Activated CD8-positive, alpha-beta memory T cell treated with anti-CD3 and anti-CD28 coated beads, Interleukin-2, amount 10 ng/mL, durations not matched to agents 7 days and 5 days (primary cell): ENCODE measurements at regions not wholly inside any gene's neighbourhood (a gene's known extent, or its start where the extent isn't known, plus 50 kb on each side); places are given as distances from the start of the nearest gene placed in this dataset.

Experiments used
- ATAC-seq: fragments of 150-1000 bp; cut with Tn5 transposase; one replicate; pipeline ENCODE4 v1.10.0; 2021; ENCODE audit warnings: moderate library complexity
- CTCF ChIA-PET: fragments of 350-600 bp; sonication (Branson Sonifier 250); formaldehyde crosslinking; loops from one replicate; lab custom pipeline; 2021; ENCODE audit warnings: antibody characterized with exemption; lab: Charles Lee
- DNase-seq: peaks from one replicate; pipeline ENCODE4 v3.0.0-alpha.2; 2020
- H3K27ac Mint-ChIP-seq: one replicate; pipeline ENCODE4 v1.8.0; 2021; ENCODE audit warnings: mild to moderate bottlenecking, mixed read lengths
- H3K27me3 Mint-ChIP-seq: one replicate; pipeline ENCODE4 v1.8.0; 2021; ENCODE audit warnings: mixed read lengths
- H3K36me3 Mint-ChIP-seq: one replicate; pipeline ENCODE4 v1.8.0; 2021; ENCODE audit warnings: mild to moderate bottlenecking, mixed read lengths
- H3K4me1 Mint-ChIP-seq: one replicate; pipeline ENCODE4 v1.8.0; 2021; ENCODE audit warnings: mixed read lengths
- H3K4me3 Mint-ChIP-seq: one replicate; pipeline ENCODE4 v1.8.0; 2021; ENCODE audit warnings: mild to moderate bottlenecking, moderate library complexity, mixed read lengths
- H3K9me3 Mint-ChIP-seq: one replicate; pipeline ENCODE4 v1.8.0; 2022; ENCODE audit warnings: low read depth, mixed read lengths

DNA sequence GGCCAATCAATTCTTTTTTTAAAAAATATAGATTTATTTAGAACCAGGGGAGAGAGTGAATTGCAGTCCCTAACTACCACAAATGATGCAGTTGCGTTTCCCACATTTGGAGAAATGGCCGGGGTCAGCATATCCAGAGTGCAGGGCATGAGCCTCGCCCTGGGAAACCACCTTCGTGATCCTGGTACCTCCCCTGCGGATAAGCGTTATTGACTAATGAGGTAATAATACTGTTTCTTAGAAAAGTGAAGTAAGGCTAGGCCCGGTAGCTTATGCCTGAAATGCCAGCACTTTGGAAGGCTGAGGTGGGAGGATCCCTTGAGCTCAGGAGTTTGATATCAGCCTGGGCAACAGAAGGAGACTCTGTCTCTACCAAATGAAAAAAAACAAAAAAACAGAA lies 111.5 kb upstream of the SLC45A1 start:
- Mint-ChIP-seq H3K4me3 (no peak overlapping the region), H3K27ac (no peak overlapping the region), H3K9me3 (no peaks in the 10 kb centered on the region), H3K27me3 (peaks cover 10% of the 10 kb centered on the region), H3K36me3 (no peaks in the 10 kb centered on the region), H3K4me1 (no peaks in the 10 kb centered on the region)
- no peak for ATAC-seq
- DNase-seq, result no peak
- CTCF ChIA-PET, result no interaction called here

DNA sequence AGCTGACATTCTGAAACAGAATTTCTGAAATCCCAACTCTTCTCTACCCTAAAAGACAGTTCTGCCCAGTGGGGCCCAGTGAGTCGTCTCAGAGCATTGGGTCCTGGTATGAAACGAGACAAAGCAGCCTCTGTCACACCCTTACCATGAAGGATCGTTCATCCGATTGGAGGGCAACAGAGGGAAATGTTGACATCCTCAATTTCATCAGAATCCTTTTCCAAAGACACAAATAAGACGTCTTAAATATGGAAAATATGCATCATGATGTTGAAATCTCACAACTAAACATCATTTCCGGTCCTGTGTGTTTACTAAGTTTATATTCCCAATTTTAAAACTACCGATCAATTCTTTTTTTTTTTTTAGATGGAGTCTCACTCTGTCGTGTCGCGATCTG lies 112.1 kb upstream of the SLC45A1 start:
- no peak for DNase-seq
- H3K27me3 Mint-ChIP-seq, result peaks cover 6% of the 10 kb centered on the region
- no peaks in the 10 kb centered on the region for H3K36me3 Mint-ChIP-seq
- H3K4me3 Mint-ChIP-seq, result no peak overlapping the region
- CTCF ChIA-PET, result no interaction called here
- H3K27ac Mint-ChIP-seq, result no peak overlapping the region
- no peaks in the 10 kb centered on the region for H3K9me3 Mint-ChIP-seq
- no peaks in the 10 kb centered on the region for H3K4me1 Mint-ChIP-seq
- ATAC-seq, result no peak

DNA sequence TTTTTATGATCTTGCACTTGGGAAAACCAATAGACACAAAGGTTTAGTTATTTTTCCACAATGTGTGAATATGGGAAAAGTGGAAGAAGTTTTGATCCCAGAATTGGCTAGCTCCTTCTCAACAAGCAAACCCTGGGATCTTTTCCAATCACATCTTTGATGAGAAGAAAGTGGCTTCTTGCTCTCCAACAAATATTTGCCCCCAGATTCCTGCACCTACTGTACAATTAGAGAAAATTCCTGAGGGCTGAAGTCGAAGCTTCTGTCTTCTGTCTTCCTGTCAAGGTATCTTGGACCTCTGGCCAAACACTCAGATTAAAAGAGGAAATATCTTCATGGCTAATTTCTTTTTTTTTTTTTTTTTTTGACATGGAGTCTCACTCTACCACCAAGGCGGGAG lies 113.1 kb upstream of the SLC45A1 start:
- no peaks in the 10 kb centered on the region for H3K27me3 Mint-ChIP-seq
- CTCF ChIA-PET, result no interaction called here
- H3K4me1 Mint-ChIP-seq, result no peaks in the 10 kb centered on the region
- H3K27ac Mint-ChIP-seq, result no peak overlapping the region
- no peaks in the 10 kb centered on the region for H3K9me3 Mint-ChIP-seq
- H3K36me3 Mint-ChIP-seq, result no peaks in the 10 kb centered on the region
- no peak overlapping the region for H3K4me3 Mint-ChIP-seq
- no peak for DNase-seq
- ATAC-seq, result no peak

DNA sequence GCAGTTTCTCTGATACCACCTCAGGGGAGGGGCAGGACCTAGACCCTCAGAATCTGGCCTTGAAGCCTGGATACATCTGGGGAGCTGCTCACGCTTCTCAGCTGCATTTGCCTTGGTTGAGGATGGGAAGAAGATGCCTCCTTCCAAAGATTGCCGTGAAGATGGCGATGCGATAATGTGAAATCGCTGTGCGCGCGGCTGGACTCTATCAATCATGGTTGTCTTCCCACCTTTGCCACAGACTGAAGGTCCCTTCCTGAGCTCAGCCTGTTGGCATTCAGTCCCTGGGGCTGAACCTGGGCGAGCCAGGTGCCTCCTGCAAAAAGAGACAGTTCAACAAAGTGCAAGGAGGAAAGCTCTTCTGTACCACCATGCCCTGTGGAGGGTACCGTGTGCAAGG lies 114.4 kb upstream of the SLC45A1 start:
- Mint-ChIP-seq H3K27me3 (no peaks in the 10 kb centered on the region), H3K36me3 (no peaks in the 10 kb centered on the region), H3K27ac (no peak overlapping the region), H3K4me3 (no peak overlapping the region), H3K4me1 (no peaks in the 10 kb centered on the region), H3K9me3 (no peaks in the 10 kb centered on the region)
- DNase-seq (no peak), ATAC-seq (no peak)
- CTCF ChIA-PET, result no interaction called here

DNA sequence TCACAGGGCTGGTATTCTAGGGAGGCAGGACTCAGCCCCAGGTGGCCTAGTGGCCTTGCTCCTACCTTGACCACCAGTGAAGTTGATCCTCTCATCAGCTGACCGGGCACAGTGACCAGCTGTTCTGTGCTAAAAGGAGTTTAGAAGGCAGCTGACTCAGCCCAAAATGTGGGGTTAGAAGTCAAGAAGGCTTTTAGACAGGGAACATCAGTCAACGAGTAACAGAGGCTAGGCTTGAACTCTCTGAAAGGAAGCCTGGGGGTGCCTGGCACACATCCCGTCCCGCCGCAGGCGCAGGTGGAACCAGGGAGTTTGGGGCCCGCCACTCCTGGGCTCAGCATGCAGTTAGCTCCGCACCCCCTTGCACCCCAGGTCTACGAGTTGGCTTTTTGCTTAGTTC lies 114.9 kb upstream of the SLC45A1 start:
- CTCF ChIA-PET, result no interaction called here
- no peak overlapping the region for H3K4me3 Mint-ChIP-seq
- DNase-seq (no peak), ATAC-seq (no peak)
- no peaks in the 10 kb centered on the region for H3K27me3 Mint-ChIP-seq
- no peak overlapping the region for H3K27ac Mint-ChIP-seq
- peaks cover under 1% of the 10 kb centered on the region for H3K4me1 Mint-ChIP-seq
- no peaks in the 10 kb centered on the region for H3K36me3 Mint-ChIP-seq
- H3K9me3 Mint-ChIP-seq, result no peaks in the 10 kb centered on the region

DNA sequence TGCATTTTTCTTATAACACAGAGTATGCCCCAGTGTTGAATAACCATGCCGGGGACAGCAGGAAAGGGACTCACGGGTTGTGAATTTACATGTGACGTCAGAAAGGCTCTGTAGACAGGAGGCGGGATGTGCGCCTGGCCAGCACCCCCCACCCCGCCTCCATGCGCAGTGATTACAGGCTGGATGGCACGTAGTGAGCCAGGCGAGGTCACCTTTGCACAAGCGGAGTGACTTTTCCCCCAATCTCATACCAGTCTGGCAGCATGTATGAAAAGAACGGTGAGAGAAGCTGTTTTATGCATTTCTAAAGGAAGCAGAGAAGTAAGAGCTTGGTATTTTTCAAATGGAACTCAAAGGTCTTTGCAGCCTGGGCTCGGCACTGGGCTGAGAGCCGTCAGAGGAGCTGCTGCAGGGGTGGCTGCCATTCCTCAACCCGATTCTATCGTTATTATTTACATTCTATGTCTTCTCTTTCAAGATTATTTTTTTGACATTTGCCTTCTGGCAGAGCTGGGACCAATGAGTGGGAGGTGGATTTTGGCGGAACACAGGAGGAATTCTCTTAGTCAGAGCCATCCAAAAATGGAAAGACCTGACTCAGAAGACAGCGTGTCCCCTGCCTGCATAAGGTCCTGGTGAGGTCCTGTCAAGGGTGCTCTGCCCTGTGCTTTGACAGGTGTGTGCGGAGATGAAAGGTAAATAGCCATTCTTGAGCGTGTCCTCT lies 115.6 kb upstream of the SLC45A1 start:
- Mint-ChIP-seq H3K36me3 (no peaks in the 10 kb centered on the region), H3K9me3 (no peaks in the 10 kb centered on the region), H3K4me1 (peaks cover 5% of the 10 kb centered on the region), H3K4me3 (no peak overlapping the region), H3K27ac (no peak overlapping the region), H3K27me3 (no peaks in the 10 kb centered on the region)
- ATAC-seq (no peak), DNase-seq (no peak)
- CTCF ChIA-PET, result no interaction called here

DNA sequence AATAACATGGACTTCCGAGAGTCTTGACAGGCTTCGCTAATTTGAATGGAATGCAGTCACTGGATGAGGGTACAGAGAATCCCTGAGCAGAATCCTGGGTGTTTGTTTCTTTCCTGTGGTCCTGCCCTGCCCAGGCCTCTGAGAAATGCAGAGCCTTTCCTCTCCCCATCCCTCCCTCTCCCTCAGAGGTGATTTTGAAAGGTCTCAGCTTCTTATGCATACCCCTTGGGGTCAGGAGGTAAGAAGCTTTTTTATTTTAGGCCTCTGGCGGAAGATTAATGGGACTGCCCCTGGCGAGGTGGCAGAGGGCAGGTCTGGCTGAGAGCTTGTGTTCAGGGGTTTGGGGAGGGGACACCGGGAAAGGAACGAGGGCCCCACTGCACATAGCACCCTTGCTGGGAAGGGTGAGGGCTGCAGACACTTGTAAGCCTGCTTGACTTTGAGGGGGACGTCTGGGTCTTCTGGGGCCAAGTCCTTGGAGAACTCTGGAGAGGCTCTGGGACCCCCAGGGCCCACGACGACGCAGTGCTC lies 116.5 kb upstream of the SLC45A1 start:
- ATAC-seq, result no peak
- no peaks in the 10 kb centered on the region for H3K9me3 Mint-ChIP-seq
- CTCF ChIA-PET, result interaction anchor here (0.6 to 0.7 kb wide), 2 partner anchors 20 to 184 kb away, joined by 3 read pairs; no protein-coding TSS in a partner anchor
- DNase-seq, result no peak
- no peak overlapping the region for H3K27ac Mint-ChIP-seq
- H3K4me1 Mint-ChIP-seq, result peaks cover 5% of the 10 kb centered on the region
- no peaks in the 10 kb centered on the region for H3K36me3 Mint-ChIP-seq
- no peak overlapping the region for H3K4me3 Mint-ChIP-seq
- no peaks in the 10 kb centered on the region for H3K27me3 Mint-ChIP-seq

DNA sequence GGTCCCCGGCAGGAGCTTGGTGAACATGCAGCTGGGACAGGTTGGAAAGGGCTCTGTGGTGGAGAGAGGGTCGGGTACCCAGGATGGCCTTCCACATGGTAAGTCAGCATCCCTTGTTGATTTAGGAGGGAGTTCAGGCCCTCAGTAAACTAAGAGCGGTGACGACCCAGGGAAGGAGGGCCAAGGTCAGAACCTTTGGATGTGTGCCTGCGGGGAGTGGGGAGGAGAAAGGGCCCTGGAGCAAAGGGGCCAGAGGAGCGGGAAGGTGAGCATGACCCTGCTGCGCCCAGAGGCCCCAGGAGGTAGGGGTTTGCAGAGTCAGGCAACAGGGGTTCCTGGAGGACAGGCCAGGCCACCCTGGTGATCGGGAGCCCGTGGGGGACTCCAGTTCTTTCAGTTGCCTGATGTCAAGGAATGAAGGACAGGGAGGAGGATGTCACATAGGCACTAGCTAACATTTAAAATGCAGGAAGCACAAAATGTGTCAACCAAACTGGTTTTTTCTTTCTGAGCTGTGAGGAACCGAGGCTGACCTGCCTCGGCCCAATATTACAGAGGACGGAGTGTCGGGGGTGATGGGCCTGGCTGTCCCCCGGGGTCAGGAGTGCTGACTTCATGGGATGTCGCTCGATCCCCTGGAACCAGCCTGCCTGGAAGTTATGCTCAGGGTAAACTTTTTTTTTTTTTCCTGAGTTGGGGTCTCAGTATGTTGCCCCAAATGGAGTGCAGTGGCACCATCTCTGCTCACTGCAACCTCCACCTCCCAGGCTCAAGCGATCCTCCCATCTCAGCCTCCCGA lies 117.4 kb upstream of the SLC45A1 start:
- Mint-ChIP-seq H3K27ac (no peak overlapping the region), H3K9me3 (no peaks in the 10 kb centered on the region), H3K4me1 (peaks cover 5% of the 10 kb centered on the region), H3K27me3 (no peaks in the 10 kb centered on the region), H3K4me3 (no peak overlapping the region), H3K36me3 (no peaks in the 10 kb centered on the region)
- CTCF ChIA-PET, result interaction anchor here (0.7 kb wide), 1 partner anchor 21 kb away, joined by 3 read pairs; no protein-coding TSS in a partner anchor
- DNase-seq, result no peak
- no peak for ATAC-seq

DNA sequence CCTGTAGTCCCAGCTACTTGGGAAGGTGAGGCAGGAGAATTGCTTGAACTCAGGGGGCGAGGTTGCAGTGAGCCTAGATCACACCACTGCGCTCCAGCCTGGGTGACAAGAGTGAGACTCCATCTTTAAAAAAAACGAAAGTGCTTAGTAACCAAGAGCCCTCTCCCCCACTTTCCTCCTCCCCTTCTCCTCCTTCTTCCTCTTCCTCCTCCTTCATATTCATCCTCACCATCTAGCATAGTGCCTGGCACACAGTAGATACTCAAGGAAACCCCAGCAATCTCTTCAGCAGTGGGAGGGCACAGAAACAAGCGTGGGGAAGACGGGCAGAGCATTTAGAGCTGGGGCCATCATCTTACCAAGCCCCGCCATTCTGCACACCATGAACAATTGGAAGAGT lies 119.4 kb upstream of the SLC45A1 start:
- ATAC-seq (no peak), DNase-seq (no peak)
- Mint-ChIP-seq H3K4me1 (peaks cover 5% of the 10 kb centered on the region), H3K4me3 (no peak overlapping the region), H3K36me3 (no peaks in the 10 kb centered on the region), H3K27me3 (no peaks in the 10 kb centered on the region), H3K27ac (no peak overlapping the region), H3K9me3 (no peaks in the 10 kb centered on the region)
- CTCF ChIA-PET, result interaction anchor here (1.2 kb wide), 1 partner anchor 13 kb away, joined by 3 read pairs; no protein-coding TSS in a partner anchor

DNA sequence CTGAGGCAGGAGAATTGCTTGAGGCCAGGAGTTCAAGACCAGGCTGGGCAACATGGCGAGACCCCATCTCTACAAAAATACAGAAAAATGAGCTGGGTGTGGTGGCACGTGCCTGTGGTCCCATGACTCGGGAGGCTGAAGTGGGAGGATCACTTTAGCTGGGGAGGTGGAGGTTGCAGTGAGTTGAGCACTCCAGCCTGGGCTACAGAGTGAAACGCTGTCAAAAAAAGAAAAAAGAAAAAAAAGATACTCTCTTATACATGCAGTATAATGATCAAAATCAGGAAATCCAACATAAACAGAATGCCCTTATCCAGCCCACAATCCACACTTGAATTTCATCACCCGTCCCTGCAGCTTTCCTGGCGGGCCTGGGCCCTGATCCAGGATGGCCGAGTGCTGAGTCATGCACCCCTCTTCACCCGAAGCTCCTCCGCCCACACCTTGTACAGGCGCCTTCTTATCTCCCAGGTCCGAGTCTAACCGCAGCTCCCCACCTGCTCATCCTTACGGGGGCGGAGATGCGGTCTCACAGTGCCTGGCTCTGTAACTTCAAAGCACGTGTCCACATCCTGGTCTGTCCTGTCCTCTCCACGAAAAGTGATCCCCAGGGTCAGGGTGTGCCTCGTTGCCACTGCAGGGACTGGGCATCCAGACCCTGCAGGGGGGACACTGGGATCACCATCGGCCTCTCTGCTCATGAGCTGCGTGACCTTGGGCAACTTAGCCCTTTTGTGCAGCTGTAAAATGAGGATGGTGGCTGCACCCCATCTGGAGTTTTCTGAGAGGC lies 120.2 kb upstream of the SLC45A1 start:
- CTCF ChIA-PET, result no interaction called here
- no peak for DNase-seq

DNA sequence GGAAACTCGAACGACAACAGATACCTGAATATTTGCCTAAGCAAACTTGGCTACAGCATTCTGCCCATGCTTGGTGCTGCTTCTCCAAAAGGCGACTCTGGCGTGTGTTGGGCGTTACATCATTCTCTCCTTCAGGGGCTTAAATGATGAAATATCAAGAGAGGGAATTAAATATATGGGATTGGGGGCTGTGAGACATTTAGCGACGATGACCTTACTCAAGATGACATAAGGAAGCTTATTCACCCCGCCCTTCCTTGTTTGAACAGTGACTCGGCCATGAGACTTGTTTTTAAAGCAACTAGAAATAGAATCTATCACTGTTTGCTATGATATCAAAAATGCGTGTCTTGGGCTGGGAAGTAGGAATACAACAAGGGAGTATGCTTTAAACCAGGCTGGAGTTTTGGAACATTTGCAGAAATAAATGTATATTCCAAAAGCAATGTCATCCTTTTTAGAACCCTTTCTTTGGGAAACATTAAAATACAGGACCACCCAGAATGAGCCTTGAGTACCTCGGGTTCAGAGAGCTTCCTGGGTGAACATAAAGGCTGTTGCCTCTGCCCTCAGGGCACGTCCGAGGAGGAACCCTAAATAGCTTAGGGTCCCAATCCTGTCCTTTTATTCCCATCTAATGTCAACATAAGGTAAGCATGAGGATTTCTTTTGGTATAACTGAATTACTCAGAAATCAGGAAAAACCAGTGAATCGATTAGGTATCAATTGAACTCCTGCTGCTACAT lies 123.3 kb upstream of the SLC45A1 start:
- CTCF ChIA-PET, result no interaction called here
- no peak for ATAC-seq
- no peak for DNase-seq
- H3K4me1 Mint-ChIP-seq, result peaks cover 5% of the 10 kb centered on the region
- no peaks in the 10 kb centered on the region for H3K36me3 Mint-ChIP-seq
- no peaks in the 10 kb centered on the region for H3K27me3 Mint-ChIP-seq
- H3K9me3 Mint-ChIP-seq, result no peaks in the 10 kb centered on the region
- H3K27ac Mint-ChIP-seq, result no peak overlapping the region
- no peak overlapping the region for H3K4me3 Mint-ChIP-seq

More for the DNA sequence above, 120.2 kb upstream of the SLC45A1 start:
- Mint-ChIP-seq H3K4me1 (peaks cover 5% of the 10 kb centered on the region), H3K27ac (no peak overlapping the region), H3K36me3 (no peaks in the 10 kb centered on the region), H3K4me3 (no peak overlapping the region), H3K9me3 (no peaks in the 10 kb centered on the region), H3K27me3 (no peaks in the 10 kb centered on the region)
- ATAC-seq, result no peak

DNA sequence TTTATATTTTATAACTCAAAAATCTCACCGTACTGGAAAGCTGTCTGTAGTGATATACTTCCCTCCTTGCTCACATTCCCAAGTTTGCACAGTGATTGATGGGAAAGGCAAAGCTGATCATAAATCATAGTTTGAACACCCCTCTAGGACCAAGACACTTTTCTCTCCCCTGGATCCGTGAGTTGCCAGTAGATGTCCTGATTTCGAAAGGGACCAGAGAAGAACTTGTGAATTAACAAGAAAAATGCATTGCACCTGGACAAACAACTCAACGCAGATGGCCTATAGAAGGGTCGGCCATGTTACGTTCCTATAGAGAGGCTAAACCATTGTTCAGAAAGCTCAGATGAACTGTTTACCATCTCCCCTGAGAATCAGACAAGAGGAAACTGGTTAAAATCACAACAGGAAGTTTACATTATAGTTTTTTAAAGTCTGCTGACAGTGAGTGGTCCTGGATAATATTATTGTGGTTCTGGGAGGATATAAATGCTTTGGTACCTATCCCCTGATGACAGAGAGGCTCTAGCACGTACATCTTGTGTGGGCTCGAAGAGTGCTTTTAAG lies 124.0 kb upstream of the SLC45A1 start:
- Mint-ChIP-seq H3K4me1 (peaks cover 5% of the 10 kb centered on the region), H3K4me3 (no peak overlapping the region), H3K27ac (no peak overlapping the region), H3K36me3 (no peaks in the 10 kb centered on the region), H3K27me3 (no peaks in the 10 kb centered on the region), H3K9me3 (no peaks in the 10 kb centered on the region)
- ATAC-seq (no peak), DNase-seq (no peak)
- CTCF ChIA-PET, result no interaction called here
